ENCODE measurements at regions not wholly inside any gene's neighbourhood (a gene's known extent, or its start where the extent isn't known, plus 50 kb on each side); places are given as distances from the start of the nearest gene placed in this dataset.

GRCh38 chr13:88651531-88651930 is 980.4 kb downstream of the SLITRK5 start:
- no peak for TF ChIP-seq CTCF (IDR thresholded peaks at IDR 0.05; ENCODE audit: insufficient read depth, low read length, poor library complexity, severe bottlenecking)
- TF ChIP-seq EZH2phosphoT487 (conservative IDR thresholded peaks at IDR 0.05; ENCODE audit: low read length): no peak

GRCh38 chr13:88656751-88657150 is 985.6 kb downstream of the SLITRK5 start:
- Histone ChIP-seq H3K4me2 (ENCODE audit: low read depth, low read length, poor library complexity, severe bottlenecking) (no peak overlapping the region), H3K27me3 (ENCODE audit: low read length) (no peaks in the 10 kb centered on the region), H3K36me3 (ENCODE audit: low read length) (no peaks in the 10 kb centered on the region), H3F3A (ENCODE audit: insufficient read depth) (no peaks in the 10 kb centered on the region), H2AFZ (ENCODE audit: low read depth, low read length, severe bottlenecking) (no peak overlapping the region), H4K20me1 (ENCODE audit: low read depth, low read length) (no peaks in the 10 kb centered on the region), H3K9ac (ENCODE audit: low read length) (no peak overlapping the region), H3K9me3 (ENCODE audit: insufficient read depth, low read length) (no peaks in the 10 kb centered on the region), H3K79me2 (ENCODE audit: insufficient read depth, low read length) (no peaks in the 10 kb centered on the region), H3K4me3 (ENCODE audit: insufficient read depth, low read length, poor library complexity, severe bottlenecking) (no peak overlapping the region), H3K27ac (ENCODE audit: low read depth, low read length) (no peak overlapping the region), H3K9me2 (replicated peaks; ENCODE audit: insufficient read depth, low read length) (no peaks in the 10 kb centered on the region)
- TF ChIP-seq EZH2phosphoT487 (conservative IDR thresholded peaks at IDR 0.05; ENCODE audit: low read length): no peak
- no peak for TF ChIP-seq CTCF (IDR thresholded peaks at IDR 0.05; ENCODE audit: insufficient read depth, low read length, poor library complexity, severe bottlenecking)

More at GRCh38 chr13:88651531-88651930, 980.4 kb downstream of the SLITRK5 start:
- H3K4me2 ChIP-seq (ENCODE audit: low read depth, low read length, poor library complexity, severe bottlenecking): no peak overlapping the region
- H3K9me2 ChIP-seq (replicated peaks; ENCODE audit: insufficient read depth, low read length): no peaks in the 10 kb centered on the region
- peaks cover 7% of the 10 kb centered on the region; the same call in 1 of the 2 replicates for H3K9me3 ChIP-seq (ENCODE audit: insufficient read depth, low read length)
- no peak overlapping the region for H3K9ac ChIP-seq (ENCODE audit: low read length)
- no peak overlapping the region for H3K27ac ChIP-seq (ENCODE audit: low read depth, low read length)
- no peak overlapping the region for H2AFZ ChIP-seq (ENCODE audit: low read depth, low read length, severe bottlenecking)
- no peaks in the 10 kb centered on the region for H3F3A ChIP-seq (ENCODE audit: insufficient read depth)
- no peaks in the 10 kb centered on the region for H4K20me1 ChIP-seq (ENCODE audit: low read depth, low read length)
- H3K79me2 ChIP-seq (ENCODE audit: insufficient read depth, low read length): no peaks in the 10 kb centered on the region
- no peak overlapping the region for H3K4me3 ChIP-seq (ENCODE audit: insufficient read depth, low read length, poor library complexity, severe bottlenecking)
- H3K27me3 ChIP-seq (ENCODE audit: low read length): no peaks in the 10 kb centered on the region
- H3K36me3 ChIP-seq (ENCODE audit: low read length): no peaks in the 10 kb centered on the region

- no peak overlapping the region for H3K4me2 ChIP-seq (ENCODE audit: low read depth, low read length, poor library complexity, severe bottlenecking)
- no peaks in the 10 kb centered on the region for H3K79me2 ChIP-seq (ENCODE audit: insufficient read depth, low read length)
- H3K9me3 ChIP-seq (ENCODE audit: insufficient read depth, low read length): no peaks in the 10 kb centered on the region
- no peaks in the 10 kb centered on the region for H3K9me2 ChIP-seq (replicated peaks; ENCODE audit: insufficient read depth, low read length)
- no peak overlapping the region for H3K9ac ChIP-seq (ENCODE audit: low read length)
- no peaks in the 10 kb centered on the region for H3K27me3 ChIP-seq (ENCODE audit: low read length)
- no peak overlapping the region for H2AFZ ChIP-seq (ENCODE audit: low read depth, low read length, severe bottlenecking)
- H3K27ac ChIP-seq (ENCODE audit: low read depth, low read length): no peak overlapping the region
- no peak for TF ChIP-seq CTCF (IDR thresholded peaks at IDR 0.05; ENCODE audit: insufficient read depth, low read length, poor library complexity, severe bottlenecking)
- no peaks in the 10 kb centered on the region for H3F3A ChIP-seq (ENCODE audit: insufficient read depth)
- no peaks in the 10 kb centered on the region for H3K36me3 ChIP-seq (ENCODE audit: low read length)
- no peak overlapping the region for H3K4me3 ChIP-seq (ENCODE audit: insufficient read depth, low read length, poor library complexity, severe bottlenecking)
- H4K20me1 ChIP-seq (ENCODE audit: low read depth, low read length): no peaks in the 10 kb centered on the region
These were observed 999.3 kb downstream of the SLITRK5 start for GRCh38 chr13:88670509-88670908.
